ENCODE measurements at regions not wholly inside any gene's neighbourhood (a gene's known extent, or its start where the extent isn't known, plus 50 kb on each side); places are given as distances from the start of the nearest gene placed in this dataset.

- H3K4me1 ChIP-seq (ENCODE audit: control insufficient read depth, insufficient read depth, low read length): no peaks in the 10 kb centered on the region
- H4K5ac ChIP-seq (ENCODE audit: low read depth, low read length): no peak overlapping the region
- no peak overlapping the region for H3K56ac ChIP-seq (ENCODE audit: extremely low read depth, insufficient read depth, low read length)
- H3K18ac ChIP-seq (ENCODE audit: low read depth, low read length): no peak overlapping the region
- no peak overlapping the region for H3K14ac ChIP-seq (replicated peaks; ENCODE audit: low read depth, low read length)
- H2AFZ ChIP-seq (replicated peaks; ENCODE audit: low read length, poor library complexity): no peak overlapping the region
- ATAC-seq (ENCODE audit: low read depth): no peak
- H3K36me3 ChIP-seq (ENCODE audit: control insufficient read depth, insufficient read depth, low read length): no peaks in the 10 kb centered on the region
- H3K9me1 ChIP-seq (ENCODE audit: insufficient read depth, low read length): no peaks in the 10 kb centered on the region; the same call in 1 of the 2 replicates
- TF ChIP-seq POLR2A (IDR thresholded peaks at IDR 0.05; ENCODE audit: low read depth, low read length): no peak
- no peak for TF ChIP-seq MAFK (IDR thresholded peaks at IDR 0.05; ENCODE audit: low read depth, low read length)
- TF ChIP-seq RCOR1 (IDR thresholded peaks at IDR 0.05; ENCODE audit: insufficient replicate concordance, low read length): no peak
- TF ChIP-seq CEBPB (IDR thresholded peaks at IDR 0.05; ENCODE audit: low read depth, low read length): no peak
- no peak for TF ChIP-seq RAD21 (IDR thresholded peaks at IDR 0.05; ENCODE audit: low read length)
- TF ChIP-seq FOS (IDR thresholded peaks at IDR 0.05; ENCODE audit: low read depth, low read length): no peak
- no peak for TF ChIP-seq CTCF (conservative IDR thresholded peaks at IDR 0.05; ENCODE audit: low read depth, low read length)
- TF ChIP-seq MXI1 (IDR thresholded peaks at IDR 0.05; ENCODE audit: borderline replicate concordance, low read depth, low read length): no peak
- TF ChIP-seq CHD1 (IDR thresholded peaks at IDR 0.05; ENCODE audit: low read depth, low read length): no peak
- TF ChIP-seq SMC3 (IDR thresholded peaks at IDR 0.05; ENCODE audit: low read depth, low read length): no peak
- TF ChIP-seq MAZ (IDR thresholded peaks at IDR 0.05; ENCODE audit: borderline replicate concordance, low read depth, low read length): no peak
- no peak for TF ChIP-seq USF2 (IDR thresholded peaks at IDR 0.05; ENCODE audit: low read depth, low read length)
- TF ChIP-seq RFX5 (IDR thresholded peaks at IDR 0.05; ENCODE audit: low read depth, low read length): no peak
- TF ChIP-seq ELK1 (IDR thresholded peaks at IDR 0.05; ENCODE audit: borderline replicate concordance, low read depth, low read length): no peak
- no peak for TF ChIP-seq NFE2L2 (IDR thresholded peaks at IDR 0.05; ENCODE audit: low read depth, low read length)
- H4K8ac ChIP-seq (ENCODE audit: low read depth in 2 of 2, low read length in 2 of 2): no peak overlapping the region
- ChIA-PET POLR2A (ENCODE audit: unreplicated experiment) (no interaction called here), CTCF (no interaction called here)
- no peaks in the 10 kb centered on the region for H4K20me1 ChIP-seq (ENCODE audit: insufficient read depth, low read length)
- H3K4me3 ChIP-seq (ENCODE audit: insufficient read depth, low read depth, low read length): no peak overlapping the region
- no peaks in the 10 kb centered on the region for H3K27me3 ChIP-seq (ENCODE audit: control insufficient read depth, insufficient read depth, low read length)
- no peak for DNase-seq
- H3K27ac ChIP-seq (ENCODE audit: insufficient read depth, low read length): no peak overlapping the region
- H2AK5ac ChIP-seq (ENCODE audit: low read depth, low read length): no peak overlapping the region
- H2BK20ac ChIP-seq (ENCODE audit: low read depth, low read length): no peak overlapping the region
- no peak overlapping the region for H3K4me2 ChIP-seq (ENCODE audit: low read depth, low read length)
- dilution Hi-C loops (cut with HindIII; ENCODE audit: low sequenced_read_pairs, unreplicated experiment): no loop called here
- in situ Hi-C loops (cut with MboI; ENCODE audit: low sequenced_read_pairs): no loop called here
- H3K9ac ChIP-seq (ENCODE audit: low read depth, low read length): no peak overlapping the region
- no peak overlapping the region for H2BK120ac ChIP-seq (ENCODE audit: low read depth, low read length)
- no peak overlapping the region for H2AK9ac ChIP-seq (replicated peaks; ENCODE audit: low read depth, low read length, poor library complexity)
- H3K23ac ChIP-seq (ENCODE audit: low read depth, low read length): no peak overlapping the region
- H3K9me3 ChIP-seq (ENCODE audit: control insufficient read depth, insufficient read depth, low read length): no peaks in the 10 kb centered on the region
- no CpG with 5 or more reads among the region's 3 CpGs for WGBS, 2 experiments (ENCODE audit: extremely low coverage in 2 of 2, insufficient read length in 1 of 2)
- no TSS peak for BruUV-seq (replicated peaks)
- H2BK15ac ChIP-seq (ENCODE audit: low read depth, low read length): no peak overlapping the region
- H3K4ac ChIP-seq (ENCODE audit: low read depth, low read length): no peak overlapping the region
- H2BK5ac ChIP-seq (ENCODE audit: low read depth, low read length, poor library complexity, severe bottlenecking): no peak overlapping the region
- no peak overlapping the region for H4K91ac ChIP-seq (ENCODE audit: insufficient read depth, low read depth, low read length)
- intact Hi-C loops (cut with micrococcal nuclease): no loop called here
- H3K79me1 ChIP-seq (ENCODE audit: low read depth in 1 of 2, low read length in 2 of 2): no peaks in the 10 kb centered on the region
Measured at GRCh38 chr1:116257341-116257767, 115.7 kb upstream of the ATP1A1 start.
